ENCODE measurements at regions not wholly inside any gene's neighbourhood (a gene's known extent, or its start where the extent isn't known, plus 50 kb on each side); places are given as distances from the start of the nearest gene placed in this dataset.

GRCh38 chr15:92326236-92326635 is 67.4 kb upstream of the ST8SIA2 start:
- H3K27ac ChIP-seq: no peak overlapping the region
- H3K27me3 ChIP-seq: no peaks in the 10 kb centered on the region
- DNase-seq: no peak
- H3K4me3 ChIP-seq: no peak overlapping the region
- intact Hi-C loops (cut with DNase I; ENCODE audit: low total_unique reads): no loop called here
- WGBS, 2 donors: 58 to 67% methylated on average over 6 of the region's 6 CpGs
- H3K36me3 ChIP-seq (ENCODE audit: low read depth, missing control alignments): no peaks in the 10 kb centered on the region
- no peaks in the 10 kb centered on the region for H3K9me3 ChIP-seq
- H3K4me1 ChIP-seq: no peaks in the 10 kb centered on the region
- TF ChIP-seq CTCF (IDR thresholded peaks at IDR 0.05) (no peak), POLR2A (IDR thresholded peaks at IDR 0.05) (no peak)

GRCh38 chr15:92327033-92327432 is 66.6 kb upstream of the ST8SIA2 start:
- intact Hi-C loops (cut with DNase I; ENCODE audit: low total_unique reads): no loop called here
- Histone ChIP-seq H3K27me3 (no peaks in the 10 kb centered on the region), H3K4me1 (no peaks in the 10 kb centered on the region), H3K4me3 (no peak overlapping the region), H3K27ac (no peak overlapping the region), H3K9me3 (no peaks in the 10 kb centered on the region), H3K36me3 (ENCODE audit: low read depth, missing control alignments) (no peaks in the 10 kb centered on the region)
- no peak for DNase-seq
- WGBS, 2 donors: 79 to 88% methylated on average over 4 of the region's 4 CpGs
- TF ChIP-seq POLR2A (IDR thresholded peaks at IDR 0.05) (no peak), CTCF (IDR thresholded peaks at IDR 0.05) (no peak)

GRCh38 chr15:92328207-92328606 is 65.5 kb upstream of the ST8SIA2 start:
- Histone ChIP-seq H3K4me1 (no peaks in the 10 kb centered on the region), H3K36me3 (ENCODE audit: low read depth, missing control alignments) (no peaks in the 10 kb centered on the region), H3K27me3 (no peaks in the 10 kb centered on the region), H3K4me3 (no peak overlapping the region), H3K27ac (no peak overlapping the region), H3K9me3 (no peaks in the 10 kb centered on the region)
- WGBS, 2 donors: 96 to 97% methylated on average over 1 of the region's 1 CpG
- intact Hi-C loops (cut with DNase I; ENCODE audit: low total_unique reads): no loop called here
- no peak for DNase-seq
- TF ChIP-seq CTCF (IDR thresholded peaks at IDR 0.05) (no peak), POLR2A (IDR thresholded peaks at IDR 0.05) (no peak)

- 79 to 82% methylated on average over 6 of the region's 6 CpGs for WGBS, 2 donors
- DNase-seq: no peak
- Histone ChIP-seq H3K4me3 (no peak overlapping the region), H3K4me1 (no peaks in the 10 kb centered on the region), H3K27ac (no peak overlapping the region), H3K9me3 (no peaks in the 10 kb centered on the region), H3K27me3 (no peaks in the 10 kb centered on the region), H3K36me3 (ENCODE audit: low read depth, missing control alignments) (no peaks in the 10 kb centered on the region)
- TF ChIP-seq POLR2A (IDR thresholded peaks at IDR 0.05) (no peak), CTCF (IDR thresholded peaks at IDR 0.05) (no peak)
- intact Hi-C loops (cut with DNase I; ENCODE audit: low total_unique reads): no loop called here
Observed at GRCh38 chr15:92332125-92332899, 61.4 kb upstream of the ST8SIA2 start.

- H3K36me3 ChIP-seq (ENCODE audit: low read depth, missing control alignments): no peaks in the 10 kb centered on the region
- H3K9me3 ChIP-seq: no peaks in the 10 kb centered on the region
- TF ChIP-seq POLR2A (IDR thresholded peaks at IDR 0.05) (no peak), CTCF (IDR thresholded peaks at IDR 0.05) (no peak)
- no peak overlapping the region for H3K27ac ChIP-seq
- no peaks in the 10 kb centered on the region for H3K27me3 ChIP-seq
- no peak overlapping the region for H3K4me3 ChIP-seq
- no peaks in the 10 kb centered on the region for H3K4me1 ChIP-seq
- WGBS, 2 donors: 95 to 100% methylated on average over 1 to 2 of the region's 2 CpGs
- intact Hi-C loops (cut with DNase I; ENCODE audit: low total_unique reads): no loop called here
- no peak for DNase-seq
Observed at GRCh38 chr15:92333709-92334108, 60.0 kb upstream of the ST8SIA2 start.

All from testis (tissue), 2 donors.